Endothelial cell of umbilical vein (primary cell): ENCODE measurements at regions not wholly inside any gene's neighbourhood (a gene's known extent, or its start where the extent isn't known, plus 50 kb on each side); places are given as distances from the start of the nearest gene placed in this dataset.
A peak's percentile ranks its signal among the peaks of the same experiment; 100 is the strongest.

Source experiments
- BruUV-seq: library from RNA; stranded (reverse); fragments of 400-500 nt; replicated peaks from 2 replicates; lab custom pipeline; 2021; lab: Mats Ljungman, UMichigan
- CTCF ChIA-PET: fragments of 300-600, 350-600 bp; sonication (Branson Sonifier 250); formaldehyde crosslinking; loops from one replicate; lab custom pipeline; 2021; ENCODE audit warnings: antibody characterized with exemption, inconsistent platforms; lab: Charles Lee
- POLR2A ChIA-PET: fragments of 300-600, 350-600 bp; sonication (Branson Sonifier 250); formaldehyde crosslinking; loops from one replicate; lab custom pipeline; 2021; ENCODE audit warnings: antibody characterized with exemption, inconsistent platforms; lab: Charles Lee
- DNase-seq: peaks from one replicate; pipeline ENCODE4 v3.0.0-alpha.2; 2011; ENCODE audit warnings: low read depth, low spot score
- FAIRE-seq: peaks from 2 replicates; lab custom pipeline; 2011; peaks lifted over from hg19 to GRCh38; lab: Jason Lieb, UNC
- H2AFZ ChIP-seq: 2 replicates; pipeline ENCODE4 v1.6.0; 2012; ENCODE audit warnings: low read depth, low read length, control low read depth, inconsistent platforms
- H3K27ac ChIP-seq: 2 replicates; pipeline ENCODE4 v1.5.1; 2011; ENCODE audit warnings: low read depth, mild to moderate bottlenecking, control low read depth, low read length, moderate library complexity; ENCODE audit not compliant: insufficient read depth
- H3K27me3 ChIP-seq, 2 experiments: 2 replicates each; pipeline versions ENCODE4 v1.6.0 to v1.6.1; 2011; ENCODE audit warnings: low read length in 2 of 2, mixed read lengths in 1 of 2; ENCODE audit not compliant: control insufficient read depth in 2 of 2, insufficient read depth in 2 of 2
- H3K36me3 ChIP-seq, 2 experiments: 2 replicates in 1 of 2; 3 replicates in 1 of 2; pipeline ENCODE4 v1.5.1; 2011; ENCODE audit warnings: low read length in 2 of 2, mild to moderate bottlenecking in 1 of 2, moderate library complexity in 1 of 2; ENCODE audit not compliant: control insufficient read depth in 2 of 2, insufficient read depth in 2 of 2; ENCODE audit errors: extremely low read depth in 1 of 2
- H3K4me1 ChIP-seq: 3 replicates; pipeline ENCODE4 v1.5.1; 2011; ENCODE audit warnings: mild to moderate bottlenecking, low read length; ENCODE audit not compliant: control insufficient read depth, insufficient read depth; ENCODE audit errors: extremely low read depth
- H3K4me2 ChIP-seq: 2 replicates; pipeline ENCODE4 v1.6.1; 2011; ENCODE audit warnings: low read length, control low read depth, mixed read lengths; ENCODE audit not compliant: insufficient read depth
- H3K4me3 ChIP-seq, 3 experiments: fragments of 200-600 bp in 1 of 3; sonication (generic), shearing (Covaris generic) in 1 of 3; replicated peaks in 1 of 3; 2 replicates each; pipeline ENCODE4 v1.5.1; 2011 to 2016; ENCODE audit warnings: control low read depth in 3 of 3, low read length in 3 of 3, mild to moderate bottlenecking in 2 of 3, inconsistent platforms in 1 of 3, low read depth in 1 of 3, moderate library complexity in 1 of 3; ENCODE audit not compliant: insufficient read depth in 1 of 3
- H3K79me2 ChIP-seq: 2 replicates; pipeline ENCODE4 v1.6.0; 2012; ENCODE audit warnings: low read length, inconsistent platforms; ENCODE audit not compliant: control insufficient read depth, insufficient read depth
- H3K9ac ChIP-seq: replicated peaks from 2 replicates; pipeline ENCODE3; 2011; ENCODE audit warnings: low read length, control low read depth; ENCODE audit not compliant: insufficient read depth; ENCODE audit errors: extremely low read depth
- H3K9me1 ChIP-seq: replicated peaks from 3 replicates; pipeline ENCODE4 v1.6.0; 2011; ENCODE audit warnings: mild to moderate bottlenecking, low read length; ENCODE audit not compliant: control insufficient read depth, insufficient read depth; ENCODE audit errors: extremely low read depth
- H3K9me3 ChIP-seq: replicated peaks from 2 replicates; pipeline ENCODE4 v1.5.1; 2012; ENCODE audit warnings: low read length, inconsistent platforms; ENCODE audit not compliant: control insufficient read depth, insufficient read depth
- H4K20me1 ChIP-seq: replicated peaks from 2 replicates; pipeline ENCODE3; 2011; ENCODE audit warnings: mild to moderate bottlenecking, low read length; ENCODE audit not compliant: control insufficient read depth, insufficient read depth; ENCODE audit errors: extremely low read depth
- CTCF ChIP-seq, 2 donors: IDR thresholded peaks; 1 replicate in 1 of 2; 2 replicates in 1 of 2; pipeline ENCODE4 v1.5.1; 2011; ENCODE audit warnings: low read length in 2 of 2, mild to moderate bottlenecking in 2 of 2, moderate library complexity in 2 of 2, control low read depth in 1 of 2, inconsistent platforms in 1 of 2, low read depth in 1 of 2; ENCODE audit not compliant: insufficient read depth in 1 of 2; ENCODE audit errors: extremely low read depth in 1 of 2
- EZH2 ChIP-seq: IDR thresholded peaks from 2 replicates; pipeline ENCODE4 v1.6.1; 2012; ENCODE audit warnings: borderline replicate concordance, low read depth, mild to moderate bottlenecking, moderate library complexity, low read length, inconsistent platforms; ENCODE audit not compliant: severe bottlenecking
- FOS ChIP-seq: IDR thresholded peaks from 2 replicates; pipeline ENCODE4 v1.6.1; 2011; ENCODE audit warnings: mild to moderate bottlenecking, low read length, moderate library complexity, borderline replicate concordance; ENCODE audit not compliant: insufficient read depth
- GATA2 ChIP-seq: IDR thresholded peaks from 2 replicates; pipeline ENCODE4 v1.7.0; 2011; ENCODE audit warnings: low read depth, mild to moderate bottlenecking, moderate library complexity, mixed read lengths, low read length; ENCODE audit not compliant: insufficient read length, insufficient read depth
- JUN ChIP-seq: IDR thresholded peaks from 2 replicates; pipeline ENCODE4 v1.6.1; 2011; ENCODE audit warnings: borderline replicate concordance, low read depth; ENCODE audit not compliant: insufficient read length, insufficient read depth
- MAX ChIP-seq: IDR thresholded peaks from 2 replicates; pipeline ENCODE4 v1.6.1; 2011; ENCODE audit not compliant: insufficient read depth, insufficient read length
- MYC ChIP-seq: IDR thresholded peaks from one replicate; pipeline ENCODE4 v1.6.1; 2011; ENCODE audit warnings: mild to moderate bottlenecking, low read depth, low read length
- POLR2A ChIP-seq: IDR thresholded peaks from 2 replicates; pipeline ENCODE4 v1.6.1; 2012; ENCODE audit warnings: low read depth, mild to moderate bottlenecking, control low read depth, low read length
- POLR2AphosphoS5 ChIP-seq: IDR thresholded peaks from 2 replicates; pipeline ENCODE4 v1.6.1; 2012; ENCODE audit warnings: low read depth, mild to moderate bottlenecking, control low read depth, low read length, moderate library complexity; ENCODE audit not compliant: insufficient read depth
- dilution Hi-C: fragments of 300-500 bp; cut with MboI; formaldehyde crosslinking; loops from one replicate; pipeline ENCODE4 v1.15.0; 2019; ENCODE audit warnings: low sequenced_read_pairs; ENCODE audit not compliant: extremely low pct_ligation_motif_present
- intact Hi-C: fragments of 100-400 bp; cut with micrococcal nuclease; formaldehyde crosslinking; loops from one replicate; pipeline ENCODE4 v1.10.0; 2022

GRCh38 chr4:157739242-157739641 lies 433.6 kb downstream of the GASK1B start:
- H3K9me1 ChIP-seq, result no peaks in the 10 kb centered on the region
- H3K27me3 ChIP-seq, result no peaks in the 10 kb centered on the region
- H3K27ac ChIP-seq, result no peak overlapping the region
- no TSS peak for BruUV-seq
- POLR2A ChIA-PET, result no interaction called here
- no peak overlapping the region for H3K4me3 ChIP-seq
- CTCF ChIA-PET, result no interaction called here
- dilution Hi-C loops, result no loop called here
- no peak overlapping the region for H3K4me2 ChIP-seq
- no peaks in the 10 kb centered on the region for H3K9me3 ChIP-seq
- FAIRE-seq (no peak), DNase-seq (peak; percentile 40)
- H4K20me1 ChIP-seq, result no peaks in the 10 kb centered on the region
- H3K79me2 ChIP-seq, result no peaks in the 10 kb centered on the region
- intact Hi-C loops, result no loop called here
- TF ChIP-seq FOS, result no peak
- no peak for TF ChIP-seq MAX
- peak; percentile 17 for TF ChIP-seq JUN
- TF ChIP-seq MYC, result no peak
- no peaks in the 10 kb centered on the region for H3K4me1 ChIP-seq
- H3K9ac ChIP-seq, result no peak overlapping the region
- H2AFZ ChIP-seq, result no peak overlapping the region
- H3K36me3 ChIP-seq, result no peaks in the 10 kb centered on the region

- H3K9me3 ChIP-seq, result no peaks in the 10 kb centered on the region
- ChIA-PET CTCF (no interaction called here), POLR2A (no interaction called here)
- no peaks in the 10 kb centered on the region for H3K79me2 ChIP-seq
- no peak for FAIRE-seq
- no TSS peak for BruUV-seq
- no peak overlapping the region for H3K4me2 ChIP-seq
- no peak overlapping the region for H3K9ac ChIP-seq
- no peaks in the 10 kb centered on the region for H3K27me3 ChIP-seq
- intact Hi-C loops (no loop called here), dilution Hi-C loops (no loop called here)
- no peaks in the 10 kb centered on the region for H3K4me1 ChIP-seq
- no peaks in the 10 kb centered on the region for H3K36me3 ChIP-seq
- H4K20me1 ChIP-seq, result no peaks in the 10 kb centered on the region
- H3K4me3 ChIP-seq, result no peak overlapping the region
- no peak overlapping the region for H3K27ac ChIP-seq
- H2AFZ ChIP-seq, result no peak overlapping the region
- TF ChIP-seq EZH2, result no peak
- no peak for TF ChIP-seq MYC
- TF ChIP-seq JUN, result no peak
- no peak for TF ChIP-seq POLR2AphosphoS5
- no peak for TF ChIP-seq CTCF (IDR thresholded peaks at IDR 0.05; ENCODE audit: extremely low read depth in 1 of 2, insufficient read depth in 1 of 2, low read depth in 1 of 2, low read length in 2 of 2)
- no peak for TF ChIP-seq MAX
- TF ChIP-seq POLR2A, result no peak
- TF ChIP-seq FOS, result no peak
- TF ChIP-seq GATA2, result no peak
- no peaks in the 10 kb centered on the region for H3K9me1 ChIP-seq
- no peak for DNase-seq
Measured at GRCh38 chr4:157728215-157728614, 444.6 kb downstream of the GASK1B start.
